GM23338 (cell line): ENCODE measurements at regions not wholly inside any gene's neighbourhood (a gene's known extent, or its start where the extent isn't known, plus 50 kb on each side); places are given as distances from the start of the nearest gene placed in this dataset.
A peak's percentile ranks its signal among the peaks of the same experiment; 100 is the strongest.

Source experiments
- ATAC-seq: fragments of 200-7000 bp; cut with Tn5 transposase; 3 replicates; pipeline ENCODE4 v1.9.1; 2020
- DNase-seq: peaks from one replicate; pipeline ENCODE4 v3.0.0-alpha.2; 2015; ENCODE audit warnings: low spot score
- H2AFZ ChIP-seq: fragments of 200-600 bp; sonication (generic); 2 replicates; pipeline ENCODE4 v1.8.0; 2016; ENCODE audit warnings: antibody characterized with exemption, mild to moderate bottlenecking, moderate library complexity
- H3F3A ChIP-seq: fragments of 200-600 bp; sonication (generic); replicated peaks from 2 replicates; pipeline ENCODE4 v1.8.0; 2017; ENCODE audit warnings: antibody characterized with exemption, mixed run types, low read depth
- H3K27ac ChIP-seq: fragments of 200-600 bp; sonication (generic); 2 replicates; pipeline ENCODE4 v1.6.1; 2016; ENCODE audit warnings: low read depth
- H3K27me3 ChIP-seq: fragments of 200-600 bp; sonication (generic); 2 replicates; pipeline ENCODE4 v1.8.0; 2016; ENCODE audit warnings: mild to moderate bottlenecking, mixed run types, moderate library complexity; ENCODE audit not compliant: insufficient read depth
- H3K36me3 ChIP-seq: fragments of 200-600 bp; sonication (generic); 2 replicates; pipeline ENCODE4 v1.8.0; 2016; ENCODE audit warnings: mild to moderate bottlenecking; ENCODE audit not compliant: insufficient read depth
- H3K4me1 ChIP-seq: fragments of 200-600 bp; sonication (generic); 2 replicates; pipeline ENCODE4 v1.8.0; 2016; ENCODE audit warnings: mild to moderate bottlenecking, moderate library complexity; ENCODE audit not compliant: insufficient read depth
- H3K4me2 ChIP-seq: fragments of 200-600 bp; sonication (generic); 2 replicates; pipeline ENCODE4 v1.7.1; 2017; ENCODE audit warnings: mixed run types
- H3K4me3 ChIP-seq: fragments of 200-600 bp; sonication (generic); 2 replicates; pipeline ENCODE4 v1.6.1; 2016; ENCODE audit warnings: mixed run types
- H3K79me2 ChIP-seq: fragments of 200-600 bp; sonication (generic); replicated peaks from 2 replicates; pipeline ENCODE4 v1.8.0; 2017; ENCODE audit warnings: mild to moderate bottlenecking; ENCODE audit not compliant: insufficient read depth
- H3K9me2 ChIP-seq: fragments of 200-600 bp; sonication (generic); 2 replicates; pipeline ENCODE4 v1.8.0; 2017; ENCODE audit not compliant: insufficient read depth
- H4K20me1 ChIP-seq: fragments of 200-600 bp; sonication (generic); replicated peaks from 2 replicates; pipeline ENCODE4 v1.8.0; 2017; ENCODE audit warnings: mild to moderate bottlenecking; ENCODE audit not compliant: insufficient read depth
- H3K27ac Mint-ChIP-seq: 2 replicates; pipeline ENCODE4 v1.8.0; 2020; ENCODE audit warnings: inconsistent platforms, mild to moderate bottlenecking, moderate library complexity, mixed read lengths
- H3K27me3 Mint-ChIP-seq: 3 replicates; pipeline ENCODE4 v1.8.0; 2022; ENCODE audit warnings: low read depth, mild to moderate bottlenecking, moderate library complexity, mixed read lengths, inconsistent platforms; ENCODE audit not compliant: insufficient read depth, poor library complexity
- H3K36me3 Mint-ChIP-seq: 3 replicates; pipeline ENCODE4 v1.8.0; 2021; ENCODE audit warnings: low read depth, mild to moderate bottlenecking, inconsistent platforms, moderate library complexity, mixed read lengths
- H3K4me1 Mint-ChIP-seq: 3 replicates; pipeline ENCODE4 v1.8.0; 2020; ENCODE audit warnings: mild to moderate bottlenecking, inconsistent platforms, mixed read lengths
- H3K4me3 Mint-ChIP-seq: 3 replicates; pipeline ENCODE4 v1.8.0; 2021; ENCODE audit warnings: moderate library complexity, mild to moderate bottlenecking, inconsistent platforms, mixed read lengths
- H3K9me3 Mint-ChIP-seq: 3 replicates; pipeline ENCODE4 v1.8.0; 2020; ENCODE audit warnings: moderate library complexity, mild to moderate bottlenecking, inconsistent platforms, mixed read lengths
- CREB1 ChIP-seq: fragments of 250-450 bp; sonication (Bioruptor Pico); IDR thresholded peaks from 2 replicates; pipeline ENCODE4 v1.5.0; 2020; ENCODE audit warnings: low read depth, mild to moderate bottlenecking, moderate library complexity
- EZH2 ChIP-seq: fragments of 200-600 bp; sonication (generic); IDR thresholded peaks from one replicate; pipeline ENCODE4 v1.8.0; 2017; ENCODE audit warnings: antibody characterized with exemption, mild to moderate bottlenecking, low read depth; ENCODE audit not compliant: unreplicated experiment
- EZH2phosphoT487 ChIP-seq: fragments of 200-600 bp; sonication (generic); IDR thresholded peaks from one replicate; pipeline ENCODE4 v1.8.1; 2018; ENCODE audit warnings: antibody characterized with exemption; ENCODE audit not compliant: unreplicated experiment
- NANOG ChIP-seq: IDR thresholded peaks from 2 replicates; pipeline ENCODE4 v1.6.1; 2016; ENCODE audit warnings: antibody characterized with exemption, borderline replicate concordance
- POLR2AphosphoS5 ChIP-seq: IDR thresholded peaks from 2 replicates; pipeline ENCODE4 v1.6.1; 2016; ENCODE audit warnings: antibody characterized with exemption, low read depth
- STAT1 ChIP-seq: IDR thresholded peaks from one replicate; pipeline ENCODE4 v1.6.1; 2016; ENCODE audit warnings: antibody characterized with exemption; ENCODE audit not compliant: unreplicated experiment
- ZNF114 ChIP-seq: fragments of 250-450 bp; sonication (Bioruptor Pico); IDR thresholded peaks from 2 replicates; pipeline ENCODE4 v1.5.0; 2020; ENCODE audit warnings: mild to moderate bottlenecking, moderate library complexity
- TF ChIP-seq, protein P1 (sequence below): fragments of 250-450 bp; sonication (Bioruptor Pico); IDR thresholded peaks from 2 replicates; pipeline ENCODE4 v1.5.0; 2020; ENCODE audit warnings: mild to moderate bottlenecking, moderate library complexity
- TF ChIP-seq, protein P2 (sequence below), 2 experiments: fragments of 200-600 bp in 1 of 2; sonication (generic) in 1 of 2; conservative IDR thresholded peaks; 2 replicates each; pipeline versions ENCODE4 v1.5.1 to v1.6.1; 2016 to 2017; ENCODE audit warnings: antibody characterized with exemption in 2 of 2, low read depth in 2 of 2, mild to moderate bottlenecking in 2 of 2, moderate library complexity in 1 of 2
- TF ChIP-seq, protein P3 (sequence below): IDR thresholded peaks from one replicate; pipeline ENCODE4 v1.6.1; 2018; ENCODE audit warnings: antibody characterized with exemption; ENCODE audit not compliant: unreplicated experiment

DNA sequence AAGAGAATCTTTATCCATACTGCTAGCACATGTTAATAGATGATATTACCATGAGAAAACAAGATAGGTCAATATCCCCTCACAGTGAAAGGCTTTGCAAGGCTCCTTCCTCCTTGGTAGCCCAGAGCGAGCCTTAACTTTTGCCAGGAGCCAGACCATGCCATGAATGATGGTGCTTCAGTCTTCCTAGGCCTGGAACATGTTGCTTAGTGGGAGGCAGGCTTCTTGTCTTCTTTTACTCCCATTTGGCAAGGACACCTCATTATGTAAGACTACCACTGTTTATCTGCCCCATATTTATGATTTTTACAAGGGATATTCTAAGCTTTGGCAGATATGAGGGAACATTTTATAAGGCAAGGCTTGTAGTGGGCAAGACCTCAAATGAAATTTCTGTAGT, 90.8 kb downstream of the GJA1 start:
- H3K36me3 ChIP-seq, result no peaks in the 10 kb centered on the region
- no peaks in the 10 kb centered on the region for H3F3A ChIP-seq
- H3K4me1 Mint-ChIP-seq, result peaks cover 17% of the 10 kb centered on the region
- no peak overlapping the region for H3K4me2 ChIP-seq
- H3K4me3 Mint-ChIP-seq, result no peak overlapping the region
- H3K9me3 Mint-ChIP-seq, result peaks cover 4% of the 10 kb centered on the region; the same call in 1 of the 3 replicates
- H3K27ac ChIP-seq, result no peak overlapping the region
- no peak for TF ChIP-seq EZH2phosphoT487
- TF ChIP-seq POLR2AphosphoS5, result no peak
- TF ChIP-seq STAT1, result no peak
- H3K27me3 Mint-ChIP-seq, result no peaks in the 10 kb centered on the region
- no peaks in the 10 kb centered on the region for H4K20me1 ChIP-seq
- H3K27me3 ChIP-seq, result no peaks in the 10 kb centered on the region
- no peaks in the 10 kb centered on the region for H3K36me3 Mint-ChIP-seq
- no peaks in the 10 kb centered on the region for H3K79me2 ChIP-seq
- H3K4me3 ChIP-seq, result no peak overlapping the region
- H2AFZ ChIP-seq, result peak overlapping the region; percentile 72; the same call in 1 of the 2 replicates
- H3K27ac Mint-ChIP-seq, result no peak overlapping the region
- DNase-seq, result no peak
- peaks cover 21% of the 10 kb centered on the region for H3K4me1 ChIP-seq
- peak; percentile 67 for ATAC-seq
- no peaks in the 10 kb centered on the region for H3K9me2 ChIP-seq

DNA sequence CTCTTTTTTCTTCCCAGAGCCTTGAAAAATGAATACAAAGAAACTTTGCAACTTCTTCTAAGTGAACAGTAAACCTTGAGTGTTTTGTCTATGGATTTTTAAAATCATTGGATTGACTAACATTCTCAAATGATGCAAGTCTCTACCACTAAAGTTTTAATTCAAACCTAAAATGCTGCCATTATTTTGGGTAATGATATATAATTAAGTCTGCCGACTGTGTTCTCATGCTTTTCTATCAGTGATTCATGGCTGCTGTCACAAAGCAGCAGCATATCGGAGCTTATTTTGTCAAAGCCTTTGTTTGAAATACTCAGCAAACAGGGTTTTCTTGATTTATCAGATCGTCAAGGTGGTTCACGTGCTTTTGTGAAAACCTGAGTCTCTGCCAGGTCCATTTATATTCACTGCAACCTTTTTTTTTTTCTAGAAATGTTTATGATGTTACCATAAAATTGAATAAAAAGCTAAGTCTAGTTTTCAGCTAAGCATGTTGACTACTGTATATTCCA, 96.3 kb downstream of the GJA1 start:
- H3K27me3 ChIP-seq, result no peaks in the 10 kb centered on the region
- peaks cover 3% of the 10 kb centered on the region; the same call in 1 of the 2 replicates for H3K9me2 ChIP-seq
- H3K4me3 ChIP-seq, result no peak overlapping the region
- H3K4me1 ChIP-seq, result peaks cover 7% of the 10 kb centered on the region; the same call in 1 of the 2 replicates
- H2AFZ ChIP-seq, result no peak overlapping the region
- peaks cover 4% of the 10 kb centered on the region; the same call in 1 of the 3 replicates for H3K9me3 Mint-ChIP-seq
- no peak for DNase-seq
- H3K79me2 ChIP-seq, result no peaks in the 10 kb centered on the region
- no peak overlapping the region for H3K4me3 Mint-ChIP-seq
- H3K4me1 Mint-ChIP-seq, result peaks cover 11% of the 10 kb centered on the region
- H3K36me3 Mint-ChIP-seq, result no peaks in the 10 kb centered on the region
- H4K20me1 ChIP-seq, result no peaks in the 10 kb centered on the region
- H3K4me2 ChIP-seq, result no peak overlapping the region
- no peak overlapping the region for H3K27ac Mint-ChIP-seq
- H3K27ac ChIP-seq, result no peak overlapping the region
- ATAC-seq, result no peak
- H3K27me3 Mint-ChIP-seq, result no peaks in the 10 kb centered on the region
- no peaks in the 10 kb centered on the region for H3K36me3 ChIP-seq
- H3F3A ChIP-seq, result no peaks in the 10 kb centered on the region
- no peak for TF ChIP-seq ZNF114 (CRISPR knock-in tag)
- TF ChIP-seq EZH2phosphoT487, result no peak
- TF ChIP-seq, protein P1, sequence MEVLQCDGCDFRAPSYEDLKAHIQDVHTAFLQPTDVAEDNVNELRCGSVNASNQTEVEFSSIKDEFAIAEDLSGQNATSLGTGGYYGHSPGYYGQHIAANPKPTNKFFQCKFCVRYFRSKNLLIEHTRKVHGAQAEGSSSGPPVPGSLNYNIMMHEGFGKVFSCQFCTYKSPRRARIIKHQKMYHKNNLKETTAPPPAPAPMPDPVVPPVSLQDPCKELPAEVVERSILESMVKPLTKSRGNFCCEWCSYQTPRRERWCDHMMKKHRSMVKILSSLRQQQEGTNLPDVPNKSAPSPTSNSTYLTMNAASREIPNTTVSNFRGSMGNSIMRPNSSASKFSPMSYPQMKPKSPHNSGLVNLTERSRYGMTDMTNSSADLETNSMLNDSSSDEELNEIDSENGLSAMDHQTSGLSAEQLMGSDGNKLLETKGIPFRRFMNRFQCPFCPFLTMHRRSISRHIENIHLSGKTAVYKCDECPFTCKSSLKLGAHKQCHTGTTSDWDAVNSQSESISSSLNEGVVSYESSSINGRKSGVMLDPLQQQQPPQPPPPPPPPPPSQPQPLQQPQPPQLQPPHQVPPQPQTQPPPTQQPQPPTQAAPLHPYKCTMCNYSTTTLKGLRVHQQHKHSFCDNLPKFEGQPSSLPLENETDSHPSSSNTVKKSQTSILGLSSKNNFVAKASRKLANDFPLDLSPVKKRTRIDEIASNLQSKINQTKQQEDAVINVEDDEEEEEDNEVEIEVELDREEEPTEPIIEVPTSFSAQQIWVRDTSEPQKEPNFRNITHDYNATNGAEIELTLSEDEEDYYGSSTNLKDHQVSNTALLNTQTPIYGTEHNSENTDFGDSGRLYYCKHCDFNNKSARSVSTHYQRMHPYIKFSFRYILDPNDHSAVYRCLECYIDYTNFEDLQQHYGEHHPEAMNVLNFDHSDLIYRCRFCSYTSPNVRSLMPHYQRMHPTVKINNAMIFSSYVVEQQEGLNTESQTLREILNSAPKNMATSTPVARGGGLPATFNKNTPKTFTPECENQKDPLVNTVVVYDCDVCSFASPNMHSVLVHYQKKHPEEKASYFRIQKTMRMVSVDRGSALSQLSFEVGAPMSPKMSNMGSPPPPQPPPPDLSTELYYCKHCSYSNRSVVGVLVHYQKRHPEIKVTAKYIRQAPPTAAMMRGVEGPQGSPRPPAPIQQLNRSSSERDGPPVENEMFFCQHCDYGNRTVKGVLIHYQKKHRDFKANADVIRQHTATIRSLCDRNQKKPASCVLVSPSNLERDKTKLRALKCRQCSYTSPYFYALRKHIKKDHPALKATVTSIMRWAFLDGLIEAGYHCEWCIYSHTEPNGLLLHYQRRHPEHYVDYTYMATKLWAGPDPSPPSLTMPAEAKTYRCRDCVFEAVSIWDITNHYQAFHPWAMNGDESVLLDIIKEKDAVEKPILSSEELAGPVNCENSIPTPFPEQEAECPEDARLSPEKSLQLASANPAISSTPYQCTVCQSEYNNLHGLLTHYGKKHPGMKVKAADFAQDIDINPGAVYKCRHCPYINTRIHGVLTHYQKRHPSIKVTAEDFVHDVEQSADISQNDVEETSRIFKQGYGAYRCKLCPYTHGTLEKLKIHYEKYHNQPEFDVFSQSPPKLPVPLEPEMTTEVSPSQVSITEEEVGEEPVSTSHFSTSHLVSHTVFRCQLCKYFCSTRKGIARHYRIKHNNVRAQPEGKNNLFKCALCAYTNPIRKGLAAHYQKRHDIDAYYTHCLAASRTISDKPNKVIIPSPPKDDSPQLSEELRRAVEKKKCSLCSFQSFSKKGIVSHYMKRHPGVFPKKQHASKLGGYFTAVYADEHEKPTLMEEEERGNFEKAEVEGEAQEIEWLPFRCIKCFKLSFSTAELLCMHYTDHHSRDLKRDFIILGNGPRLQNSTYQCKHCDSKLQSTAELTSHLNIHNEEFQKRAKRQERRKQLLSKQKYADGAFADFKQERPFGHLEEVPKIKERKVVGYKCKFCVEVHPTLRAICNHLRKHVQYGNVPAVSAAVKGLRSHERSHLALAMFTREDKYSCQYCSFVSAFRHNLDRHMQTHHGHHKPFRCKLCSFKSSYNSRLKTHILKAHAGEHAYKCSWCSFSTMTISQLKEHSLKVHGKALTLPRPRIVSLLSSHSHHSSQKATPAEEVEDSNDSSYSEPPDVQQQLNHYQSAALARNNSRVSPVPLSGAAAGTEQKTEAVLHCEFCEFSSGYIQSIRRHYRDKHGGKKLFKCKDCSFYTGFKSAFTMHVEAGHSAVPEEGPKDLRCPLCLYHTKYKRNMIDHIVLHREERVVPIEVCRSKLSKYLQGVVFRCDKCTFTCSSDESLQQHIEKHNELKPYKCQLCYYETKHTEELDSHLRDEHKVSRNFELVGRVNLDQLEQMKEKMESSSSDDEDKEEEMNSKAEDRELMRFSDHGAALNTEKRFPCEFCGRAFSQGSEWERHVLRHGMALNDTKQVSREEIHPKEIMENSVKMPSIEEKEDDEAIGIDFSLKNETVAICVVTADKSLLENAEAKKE, result no peak
- TF ChIP-seq NANOG, result no peak
- TF ChIP-seq EZH2, result no peak
- TF ChIP-seq, protein P2, sequence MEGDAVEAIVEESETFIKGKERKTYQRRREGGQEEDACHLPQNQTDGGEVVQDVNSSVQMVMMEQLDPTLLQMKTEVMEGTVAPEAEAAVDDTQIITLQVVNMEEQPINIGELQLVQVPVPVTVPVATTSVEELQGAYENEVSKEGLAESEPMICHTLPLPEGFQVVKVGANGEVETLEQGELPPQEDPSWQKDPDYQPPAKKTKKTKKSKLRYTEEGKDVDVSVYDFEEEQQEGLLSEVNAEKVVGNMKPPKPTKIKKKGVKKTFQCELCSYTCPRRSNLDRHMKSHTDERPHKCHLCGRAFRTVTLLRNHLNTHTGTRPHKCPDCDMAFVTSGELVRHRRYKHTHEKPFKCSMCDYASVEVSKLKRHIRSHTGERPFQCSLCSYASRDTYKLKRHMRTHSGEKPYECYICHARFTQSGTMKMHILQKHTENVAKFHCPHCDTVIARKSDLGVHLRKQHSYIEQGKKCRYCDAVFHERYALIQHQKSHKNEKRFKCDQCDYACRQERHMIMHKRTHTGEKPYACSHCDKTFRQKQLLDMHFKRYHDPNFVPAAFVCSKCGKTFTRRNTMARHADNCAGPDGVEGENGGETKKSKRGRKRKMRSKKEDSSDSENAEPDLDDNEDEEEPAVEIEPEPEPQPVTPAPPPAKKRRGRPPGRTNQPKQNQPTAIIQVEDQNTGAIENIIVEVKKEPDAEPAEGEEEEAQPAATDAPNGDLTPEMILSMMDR (conservative IDR thresholded peaks at IDR 0.05; ENCODE audit: low read depth in 2 of 2), result no peak
- TF ChIP-seq CREB1 (CRISPR knock-in tag), result no peak
- TF ChIP-seq, protein P3, sequence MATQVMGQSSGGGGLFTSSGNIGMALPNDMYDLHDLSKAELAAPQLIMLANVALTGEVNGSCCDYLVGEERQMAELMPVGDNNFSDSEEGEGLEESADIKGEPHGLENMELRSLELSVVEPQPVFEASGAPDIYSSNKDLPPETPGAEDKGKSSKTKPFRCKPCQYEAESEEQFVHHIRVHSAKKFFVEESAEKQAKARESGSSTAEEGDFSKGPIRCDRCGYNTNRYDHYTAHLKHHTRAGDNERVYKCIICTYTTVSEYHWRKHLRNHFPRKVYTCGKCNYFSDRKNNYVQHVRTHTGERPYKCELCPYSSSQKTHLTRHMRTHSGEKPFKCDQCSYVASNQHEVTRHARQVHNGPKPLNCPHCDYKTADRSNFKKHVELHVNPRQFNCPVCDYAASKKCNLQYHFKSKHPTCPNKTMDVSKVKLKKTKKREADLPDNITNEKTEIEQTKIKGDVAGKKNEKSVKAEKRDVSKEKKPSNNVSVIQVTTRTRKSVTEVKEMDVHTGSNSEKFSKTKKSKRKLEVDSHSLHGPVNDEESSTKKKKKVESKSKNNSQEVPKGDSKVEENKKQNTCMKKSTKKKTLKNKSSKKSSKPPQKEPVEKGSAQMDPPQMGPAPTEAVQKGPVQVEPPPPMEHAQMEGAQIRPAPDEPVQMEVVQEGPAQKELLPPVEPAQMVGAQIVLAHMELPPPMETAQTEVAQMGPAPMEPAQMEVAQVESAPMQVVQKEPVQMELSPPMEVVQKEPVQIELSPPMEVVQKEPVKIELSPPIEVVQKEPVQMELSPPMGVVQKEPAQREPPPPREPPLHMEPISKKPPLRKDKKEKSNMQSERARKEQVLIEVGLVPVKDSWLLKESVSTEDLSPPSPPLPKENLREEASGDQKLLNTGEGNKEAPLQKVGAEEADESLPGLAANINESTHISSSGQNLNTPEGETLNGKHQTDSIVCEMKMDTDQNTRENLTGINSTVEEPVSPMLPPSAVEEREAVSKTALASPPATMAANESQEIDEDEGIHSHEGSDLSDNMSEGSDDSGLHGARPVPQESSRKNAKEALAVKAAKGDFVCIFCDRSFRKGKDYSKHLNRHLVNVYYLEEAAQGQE, result no peak
